Right kidney (tissue), 1 donor: ENCODE measurements at regions not wholly inside any gene's neighbourhood (a gene's known extent, or its start where the extent isn't known, plus 50 kb on each side); places are given as distances from the start of the nearest gene placed in this dataset.

Experiments
- DNase-seq: peaks from one replicate; pipeline ENCODE4 v3.0.0-alpha.2; 2016

- DNase-seq, result no peak
These were observed 500.7 kb upstream of the NFIA start for GRCh38 chr1:60581455-60582220.

DNA sequence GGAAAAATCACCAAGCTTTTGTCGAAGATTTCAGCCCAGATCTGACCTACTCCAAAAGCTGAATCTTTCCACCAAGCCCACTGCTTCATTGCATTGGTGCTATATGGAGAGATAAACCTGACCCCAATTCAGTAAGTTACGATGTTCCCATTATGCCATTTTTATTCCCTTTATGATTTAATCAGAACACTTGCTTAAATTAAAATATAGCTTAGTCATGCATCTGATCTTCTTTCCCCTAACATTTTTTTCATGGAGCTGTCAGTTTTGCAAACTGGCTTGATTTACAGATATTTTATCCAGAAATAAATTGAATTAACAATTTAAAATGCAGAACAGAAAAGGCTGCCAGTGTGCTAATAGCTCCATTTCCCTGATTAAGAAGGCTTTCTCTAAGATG is 503.5 kb upstream of the C1orf87 start:
- DNase-seq, result no peak

- no peak for DNase-seq
These were observed 501.9 kb upstream of the C1orf87 start for GRCh38 chr1:60575326-60575977.

- DNase-seq, result no peak
These were observed 500.3 kb upstream of the C1orf87 start for GRCh38 chr1:60573726-60574409.

- DNase-seq, result no peak
These were observed 499.6 kb upstream of the C1orf87 start for GRCh38 chr1:60573121-60573520.

- DNase-seq, result no peak
These were observed 498.8 kb upstream of the C1orf87 start for GRCh38 chr1:60572378-60572777.

DNA sequence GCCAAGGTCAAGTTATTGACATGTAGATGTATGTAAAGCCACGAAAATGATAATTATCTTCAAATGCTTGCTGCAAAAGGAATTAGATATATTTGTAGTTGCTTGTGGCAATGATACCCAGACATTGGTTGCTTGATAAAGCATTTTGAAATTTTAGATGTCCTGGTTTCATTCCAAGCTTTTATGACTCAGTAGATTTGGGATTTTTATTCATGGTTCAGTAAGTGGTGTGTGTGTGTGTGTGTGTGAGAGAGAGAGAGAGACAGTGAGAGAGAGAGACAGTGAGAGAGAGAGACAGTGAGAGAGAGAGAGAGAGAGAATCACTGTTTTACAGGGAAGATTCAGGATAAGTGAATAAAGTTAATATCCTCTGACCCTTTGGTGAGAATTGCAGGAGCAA is 498.2 kb upstream of the C1orf87 start:
- DNase-seq, result no peak

GRCh38 chr1:60569189-60569588 is 495.6 kb upstream of the C1orf87 start:
- no peak for DNase-seq

DNA sequence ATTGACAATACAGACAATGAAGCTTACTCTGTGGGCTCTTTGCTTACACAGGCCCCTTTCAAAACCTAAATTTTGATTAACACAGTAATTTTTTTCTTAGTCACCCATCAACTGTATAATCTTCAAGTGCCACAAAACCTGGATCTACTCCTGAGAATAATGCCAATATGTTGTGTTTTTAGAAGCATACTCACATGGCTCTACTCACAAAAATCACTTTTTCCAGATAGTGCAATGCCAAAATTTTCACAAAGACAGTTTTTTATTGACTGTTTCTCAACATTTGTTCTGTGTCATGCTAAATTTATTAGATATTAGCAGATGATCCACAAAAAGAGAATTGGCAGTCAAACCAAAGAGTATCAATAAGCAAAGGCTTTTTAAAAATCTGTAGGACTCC is 493.7 kb upstream of the C1orf87 start:
- no peak for DNase-seq

DNA sequence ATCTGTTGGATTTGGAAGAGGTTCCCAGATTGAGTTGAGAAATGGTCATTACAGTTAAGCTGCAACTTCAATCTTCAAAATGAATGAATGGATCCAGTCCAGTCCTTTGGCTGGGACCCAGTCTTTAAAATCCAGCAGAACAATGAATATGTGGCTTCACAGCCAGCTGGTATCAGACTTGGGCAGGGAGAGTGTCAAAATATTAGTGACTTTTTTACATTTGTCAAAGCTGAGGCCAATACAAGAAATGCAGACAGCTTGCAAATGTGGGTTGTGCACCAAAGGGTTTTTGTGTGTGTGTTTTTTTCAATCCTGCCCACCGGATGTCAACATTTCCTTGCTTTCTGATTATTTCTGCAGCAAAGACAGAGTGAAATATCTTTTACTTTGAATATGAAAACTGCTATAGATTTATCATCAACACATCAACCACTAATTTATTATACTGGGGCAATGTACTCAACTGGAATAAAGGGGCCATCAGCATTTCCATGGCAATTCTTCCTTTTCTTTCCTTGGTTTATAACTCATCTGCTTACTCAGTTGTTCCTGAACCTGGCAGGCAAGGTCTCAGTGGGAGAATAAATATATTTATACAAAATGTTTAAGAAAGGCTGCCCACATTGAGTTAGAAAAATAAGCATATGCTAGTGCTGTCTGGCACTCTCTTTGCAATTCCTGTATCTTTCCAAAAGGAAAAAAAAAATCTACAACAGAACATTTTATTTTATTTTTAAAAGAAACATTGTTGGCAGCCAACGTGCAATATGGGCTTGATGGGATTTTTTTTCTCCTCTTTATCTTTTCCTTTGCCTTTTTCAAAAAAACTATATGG is 491.6 kb upstream of the C1orf87 start:
- DNase-seq, result no peak

GRCh38 chr1:60563777-60564535 is 490.4 kb upstream of the C1orf87 start:
- DNase-seq, result no peak

GRCh38 chr1:60562740-60563139 is 489.2 kb upstream of the C1orf87 start:
- DNase-seq, result no peak

DNA sequence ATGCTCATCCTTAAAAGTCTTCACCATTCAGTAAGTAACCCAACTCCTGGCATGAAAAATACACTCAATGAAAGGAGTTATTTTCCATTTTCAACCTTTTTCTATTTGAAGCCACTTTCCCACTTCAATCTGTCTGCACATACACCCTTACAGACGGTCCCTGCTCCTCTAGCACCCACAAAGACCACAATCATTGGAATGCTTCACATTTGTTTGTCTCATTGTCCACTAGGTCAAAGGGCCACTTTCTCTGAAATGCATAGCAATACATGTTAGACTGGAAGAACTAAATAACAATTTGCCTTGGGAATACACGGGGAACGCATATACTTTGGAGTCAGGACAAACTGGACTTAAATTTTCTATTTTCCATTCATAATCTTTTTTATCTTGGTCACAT is 487.1 kb upstream of the C1orf87 start:
- no peak for DNase-seq

DNA sequence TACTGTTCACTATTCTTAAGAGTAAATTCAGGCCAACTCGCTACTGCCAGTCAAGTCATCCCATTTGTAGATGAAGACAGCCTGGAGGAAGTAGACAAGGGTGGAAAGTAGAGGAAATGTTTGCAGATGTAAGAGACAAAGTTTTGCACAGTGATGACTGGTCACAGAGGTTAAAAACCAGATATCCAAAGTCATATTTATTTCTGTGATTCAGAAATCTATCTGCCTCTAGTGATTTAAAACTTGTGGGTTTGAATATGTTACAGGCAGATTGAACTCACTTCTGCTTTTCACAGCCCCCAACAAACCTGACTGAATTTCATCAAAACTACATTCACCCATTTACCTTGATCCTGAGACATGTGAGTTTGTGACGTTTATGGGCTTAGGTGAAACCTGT is 484.7 kb upstream of the C1orf87 start:
- DNase-seq, result no peak

GRCh38 chr1:60553730-60554129 is 480.2 kb upstream of the C1orf87 start:
- no peak for DNase-seq

- no peak for DNase-seq
These were observed 474.3 kb upstream of the C1orf87 start for GRCh38 chr1:60547821-60548220.

DNA sequence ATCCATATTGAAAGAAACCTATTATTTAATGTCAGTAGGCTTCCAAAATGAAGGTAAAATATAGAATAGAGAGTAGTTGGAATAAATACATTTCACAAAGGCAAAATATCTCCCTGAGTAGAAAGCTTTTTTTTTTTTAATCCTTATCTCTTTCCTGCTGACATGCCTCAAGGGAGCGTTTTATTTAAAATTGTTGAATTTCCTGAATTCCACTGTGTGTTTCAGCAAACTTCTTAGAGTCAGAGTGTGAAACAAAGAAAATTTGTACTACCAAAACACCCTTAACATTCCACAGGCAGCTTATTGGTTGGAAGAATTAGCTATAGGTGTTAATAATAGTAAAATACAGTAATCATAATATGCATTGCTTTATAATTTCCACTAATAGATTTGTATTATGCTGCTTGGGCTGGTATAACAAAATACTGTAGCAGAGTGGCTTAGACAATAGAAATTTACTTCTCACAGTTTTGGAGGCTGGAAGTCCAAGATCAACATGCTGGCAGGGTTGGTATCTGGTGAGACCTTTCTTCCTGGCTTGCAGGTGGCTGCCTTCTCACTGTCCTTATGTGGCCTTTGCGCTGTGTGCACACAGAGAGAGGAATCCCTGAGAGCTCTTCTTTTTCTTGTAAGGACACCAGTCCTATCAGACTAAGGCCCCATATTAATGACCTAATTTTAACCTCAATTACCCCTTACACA is 468.4 kb upstream of the C1orf87 start:
- no peak for DNase-seq

GRCh38 chr1:60540141-60540540 is 466.6 kb upstream of the C1orf87 start:
- no peak for DNase-seq

GRCh38 chr1:60535713-60536112 is 462.1 kb upstream of the C1orf87 start:
- DNase-seq, result no peak

- DNase-seq, result no peak
These were observed 454.0 kb upstream of the C1orf87 start for GRCh38 chr1:60527567-60527966.

GRCh38 chr1:60516996-60517395 is 443.4 kb upstream of the C1orf87 start:
- DNase-seq, result no peak
